Immature natural killer cell (primary cell): ENCODE measurements at regions not wholly inside any gene's neighbourhood (a gene's known extent, or its start where the extent isn't known, plus 50 kb on each side); places are given as distances from the start of the nearest gene placed in this dataset.
"Not testable (repeated sequence)": the region's sequence is repeated elsewhere in the genome, so short reads cannot be mapped to it uniquely, and the experiment has no call there.

Experiments used
- DNase-seq, 3 donors: peaks; one replicate each; pipeline ENCODE4 v3.0.0; 2022; ENCODE audit warnings: mixed read lengths in 1 of 3
- H3K27ac Mint-ChIP-seq, 6 donors: one replicate each; pipeline ENCODE4 v1.8.0; 2020; ENCODE audit warnings: mixed read lengths in 6 of 6, mild to moderate bottlenecking in 5 of 6, inconsistent platforms in 4 of 6, moderate library complexity in 3 of 6
- H3K27me3 Mint-ChIP-seq, 3 donors: one replicate each; pipeline ENCODE4 v1.8.0; 2020 to 2021; ENCODE audit warnings: low read depth in 3 of 3, mild to moderate bottlenecking in 3 of 3, mixed read lengths in 3 of 3, moderate library complexity in 3 of 3, inconsistent platforms in 1 of 3
- H3K36me3 Mint-ChIP-seq, 3 donors: one replicate each; pipeline ENCODE4 v1.8.0; 2020; ENCODE audit warnings: mixed read lengths in 3 of 3, inconsistent platforms in 2 of 3, mild to moderate bottlenecking in 2 of 3
- H3K4me1 Mint-ChIP-seq, 2 donors: one replicate each; pipeline ENCODE4 v1.8.0; 2020; ENCODE audit warnings: inconsistent platforms in 2 of 2, mild to moderate bottlenecking in 2 of 2, mixed read lengths in 2 of 2, moderate library complexity in 1 of 2
- H3K4me3 Mint-ChIP-seq, 5 donors: one replicate each; pipeline ENCODE4 v1.8.0; 2020; ENCODE audit warnings: mild to moderate bottlenecking in 5 of 5, mixed read lengths in 5 of 5, inconsistent platforms in 3 of 5, moderate library complexity in 3 of 5
- H3K9me3 Mint-ChIP-seq, 6 donors: one replicate each; pipeline ENCODE4 v1.8.0; 2020; ENCODE audit warnings: mild to moderate bottlenecking in 6 of 6, mixed read lengths in 6 of 6, inconsistent platforms in 4 of 6, moderate library complexity in 3 of 6

DNA sequence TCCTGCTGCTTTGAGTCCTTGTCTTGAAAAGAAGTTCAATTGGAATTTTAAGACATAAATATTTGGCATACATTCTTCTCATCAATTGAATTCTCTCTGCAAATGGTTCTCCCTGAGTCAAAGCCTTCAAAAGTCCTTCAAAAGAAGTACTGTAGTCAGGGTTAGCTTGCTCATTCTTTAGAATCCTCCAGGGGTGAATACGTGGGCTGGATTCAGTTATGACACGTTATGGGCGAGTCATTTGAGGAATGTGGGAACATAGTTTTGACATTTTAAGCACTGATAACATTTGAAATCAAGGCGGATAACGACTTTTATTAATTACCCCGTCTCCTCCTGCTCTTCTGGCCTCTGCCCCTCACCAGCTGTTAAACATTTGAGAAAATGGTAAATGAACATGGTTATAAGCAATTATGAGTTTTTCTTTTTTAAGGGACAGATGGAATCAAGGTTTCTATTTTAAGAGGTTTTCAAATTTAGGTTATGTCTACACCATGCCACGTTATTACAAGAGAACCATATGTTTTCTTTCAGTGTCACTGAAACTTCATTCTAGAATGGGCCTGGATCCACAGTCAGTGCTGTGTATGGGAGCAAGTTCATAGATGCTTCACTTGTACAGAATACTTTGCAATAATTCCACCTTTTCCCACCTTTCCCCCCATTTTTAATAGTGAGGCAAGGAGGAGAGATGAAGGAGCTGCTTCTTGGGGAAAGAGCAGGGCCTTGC is 273.1 kb downstream of the TSN start:
- Mint-ChIP-seq H3K9me3 (no peaks in the 10 kb centered on the region), H3K4me3 (no peak overlapping the region), H3K4me1 (peaks cover 0 to 2% of the 10 kb centered on the region in 2 donors), H3K27me3 (peaks cover 0 to 2% (median 2%) of the 10 kb centered on the region in 3 donors), H3K27ac (no peak overlapping the region), H3K36me3 (no peaks in the 10 kb centered on the region)
- no peak for DNase-seq

GRCh38 chr2:122029456-122029855 is 274.0 kb downstream of the TSN start:
- Mint-ChIP-seq H3K9me3 (no peaks in the 10 kb centered on the region), H3K4me1 (peaks cover 0 to 2% of the 10 kb centered on the region in 2 donors)

DNA sequence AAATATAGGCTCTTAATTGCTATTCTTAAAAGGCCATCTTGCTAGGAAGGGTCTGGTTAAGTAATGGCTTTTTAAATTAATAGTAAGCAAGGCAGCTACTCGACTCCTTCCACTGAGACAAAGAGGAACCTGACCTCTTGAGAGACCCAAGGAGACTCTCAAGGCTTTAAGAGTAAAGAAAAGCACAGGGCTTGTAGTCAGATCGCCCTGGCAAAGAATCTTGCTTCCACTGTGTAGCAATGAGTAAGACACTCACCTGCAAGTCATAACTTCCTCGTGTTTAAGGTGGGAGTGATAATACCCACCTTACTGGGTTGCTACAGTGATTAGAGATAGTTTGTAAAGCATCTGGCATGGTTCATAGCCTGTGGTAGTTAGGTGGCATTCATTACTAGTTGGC is 274.5 kb downstream of the TSN start:
- Mint-ChIP-seq H3K4me1 (peaks cover 0 to 2% of the 10 kb centered on the region in 2 donors), H3K27ac (no peak overlapping the region), H3K9me3 (no peaks in the 10 kb centered on the region), H3K36me3 (no peaks in the 10 kb centered on the region), H3K27me3 (peaks cover 0 to 2% (median 2%) of the 10 kb centered on the region in 3 donors), H3K4me3 (no peak overlapping the region)
- no peak for DNase-seq

More at GRCh38 chr2:122029456-122029855, 274.0 kb downstream of the TSN start:
- DNase-seq = no peak
- Mint-ChIP-seq H3K27ac (no peak overlapping the region), H3K27me3 (peaks cover 0 to 2% (median 2%) of the 10 kb centered on the region in 3 donors), H3K36me3 (no peaks in the 10 kb centered on the region), H3K4me3 (no peak overlapping the region)

GRCh38 chr2:122031544-122032263 is 276.3 kb downstream of the TSN start:
- DNase-seq = no peak
- Mint-ChIP-seq H3K4me1 (peaks cover 0 to 2% of the 10 kb centered on the region in 2 donors), H3K27ac (peak overlapping the region in 1 of 6 donors; percentile 48), H3K36me3 (no peaks in the 10 kb centered on the region), H3K4me3 (no peak overlapping the region), H3K27me3 (peaks cover 0 to 2% (median 0%) of the 10 kb centered on the region in 3 donors), H3K9me3 (peaks cover 0 to 1% (median 0%) of the 10 kb centered on the region in 6 donors)

DNA sequence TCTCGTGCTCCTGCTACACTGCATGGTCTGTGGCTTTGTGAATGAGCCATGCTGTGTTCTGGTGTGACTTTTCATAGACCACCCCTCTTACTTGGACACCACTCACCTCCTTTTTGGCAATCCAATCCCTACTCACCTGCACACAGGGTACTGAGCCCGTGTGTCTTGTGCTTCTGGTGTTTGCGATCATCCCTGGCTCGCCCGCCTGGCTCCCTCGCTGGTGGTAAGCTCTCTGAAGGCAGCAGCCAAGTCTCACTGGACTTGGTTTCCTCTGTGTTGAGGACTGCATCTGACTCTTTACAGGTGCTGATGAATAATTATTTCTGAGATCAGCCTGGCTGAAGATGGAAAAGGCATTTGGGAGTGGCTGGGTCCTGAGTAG is 276.8 kb downstream of the TSN start:
- H3K4me1 Mint-ChIP-seq = peaks cover 0 to 2% of the 10 kb centered on the region in 2 donors
- no peak overlapping the region for H3K4me3 Mint-ChIP-seq
- no peak for DNase-seq
- no peak overlapping the region for H3K27ac Mint-ChIP-seq
- H3K9me3 Mint-ChIP-seq = peaks cover 0 to 1% (median 0%) of the 10 kb centered on the region in 6 donors
- no peaks in the 10 kb centered on the region for H3K36me3 Mint-ChIP-seq
- H3K27me3 Mint-ChIP-seq = no peaks in the 10 kb centered on the region

DNA sequence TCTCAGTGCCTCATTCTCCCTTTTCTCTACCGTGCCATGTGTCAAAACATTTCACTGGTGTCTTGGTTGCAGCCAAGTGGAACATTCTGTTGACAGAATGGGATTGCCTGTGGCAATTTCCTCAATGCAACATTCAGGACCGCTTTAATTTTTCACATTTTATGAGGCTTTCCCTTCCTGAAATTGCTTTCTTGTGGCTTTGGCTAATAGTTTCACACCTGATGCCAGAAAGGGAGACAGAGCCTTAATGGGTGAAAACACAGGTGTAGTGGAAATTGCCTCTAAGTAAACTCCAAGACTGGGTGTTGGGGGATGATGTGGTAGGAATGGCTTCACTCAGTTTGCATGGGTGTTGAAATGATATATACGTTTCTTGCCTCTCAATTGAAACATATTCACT is 278.3 kb downstream of the TSN start:
- Mint-ChIP-seq H3K9me3 (peaks cover 0 to 1% (median 0%) of the 10 kb centered on the region in 6 donors), H3K36me3 (no peaks in the 10 kb centered on the region), H3K27me3 (peaks cover 0 to 2% (median 0%) of the 10 kb centered on the region in 3 donors), H3K4me3 (no peak overlapping the region), H3K27ac (no peak overlapping the region), H3K4me1 (peaks cover 0 to 2% of the 10 kb centered on the region in 2 donors)
- DNase-seq = no peak

GRCh38 chr2:122034344-122034743 is 278.9 kb downstream of the TSN start:
- Mint-ChIP-seq H3K4me3 (no peak overlapping the region), H3K27ac (no peak overlapping the region), H3K27me3 (peaks cover 0 to 2% (median under 1%) of the 10 kb centered on the region in 3 donors), H3K9me3 (peaks cover 0 to 1% (median 0%) of the 10 kb centered on the region in 6 donors), H3K36me3 (no peaks in the 10 kb centered on the region), H3K4me1 (peaks cover 0 to 2% of the 10 kb centered on the region in 2 donors)
- DNase-seq = no peak

DNA sequence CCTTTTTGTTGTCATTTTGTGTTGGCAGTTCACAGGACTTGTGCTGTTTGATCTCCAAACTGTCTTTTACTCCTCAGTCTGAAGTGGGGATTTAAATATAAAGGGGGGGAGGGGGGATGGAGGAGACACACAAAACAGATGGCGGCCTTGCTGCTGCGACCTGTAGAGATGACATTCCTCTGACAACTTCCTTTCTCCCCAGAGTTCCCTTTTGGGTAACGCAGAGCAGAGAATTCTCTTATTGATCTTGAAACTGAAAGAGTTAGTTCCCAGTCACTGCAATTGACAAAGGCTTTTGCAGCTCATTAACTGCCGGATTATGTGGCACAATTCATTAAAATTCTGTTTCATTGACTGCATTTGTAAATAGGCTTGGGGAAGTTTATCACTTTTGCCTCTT is 279.3 kb downstream of the TSN start:
- H3K27me3 Mint-ChIP-seq = peaks cover 0 to 4% (median 2%) of the 10 kb centered on the region in 3 donors
- H3K4me3 Mint-ChIP-seq = no peak overlapping the region
- DNase-seq = no peak
- H3K36me3 Mint-ChIP-seq = no peaks in the 10 kb centered on the region
- peaks cover 0 to 2% of the 10 kb centered on the region in 2 donors for H3K4me1 Mint-ChIP-seq
- peaks cover 0 to 1% (median 0%) of the 10 kb centered on the region in 6 donors for H3K9me3 Mint-ChIP-seq
- H3K27ac Mint-ChIP-seq = no peak overlapping the region

- not testable (repeated sequence) for H3K4me1 Mint-ChIP-seq, DNase-seq, H3K36me3 Mint-ChIP-seq, H3K9me3 Mint-ChIP-seq, H3K4me3 Mint-ChIP-seq, H3K27ac Mint-ChIP-seq, H3K27me3 Mint-ChIP-seq
Measured at GRCh38 chr2:122038816-122039215, 283.4 kb downstream of the TSN start.

GRCh38 chr2:122041455-122041854 is 286.0 kb downstream of the TSN start:
- Mint-ChIP-seq H3K9me3 (peaks cover 0 to 3% (median 0%) of the 10 kb centered on the region in 6 donors), H3K4me3 (no peak overlapping the region), H3K36me3 (no peaks in the 10 kb centered on the region), H3K27me3 (peaks cover 1 to 4% (median 2%) of the 10 kb centered on the region in 3 donors), H3K27ac (no peak overlapping the region), H3K4me1 (no peaks in the 10 kb centered on the region)
- DNase-seq = no peak

DNA sequence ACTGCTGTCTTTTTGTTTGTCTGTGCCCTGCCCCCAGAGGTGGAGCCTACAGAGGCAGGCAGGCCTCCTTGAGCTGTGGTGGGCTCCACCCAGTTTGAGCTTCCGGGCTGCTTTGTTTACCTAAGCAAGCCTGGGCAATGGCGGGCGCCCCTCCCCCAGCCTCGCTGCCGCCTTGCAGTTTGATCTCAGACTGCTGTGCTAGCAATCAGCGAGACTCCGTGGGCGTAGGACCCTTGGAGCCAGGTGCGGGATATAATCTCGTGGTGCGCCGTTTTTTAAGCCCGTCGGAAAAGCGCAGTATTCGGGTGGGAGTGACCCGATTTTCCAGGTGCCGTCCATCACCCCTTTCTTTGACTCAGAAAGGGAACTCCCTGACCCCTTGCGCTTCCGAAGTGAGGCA is 296.2 kb downstream of the TSN start:
- not testable (repeated sequence) for H3K27ac Mint-ChIP-seq, H3K4me1 Mint-ChIP-seq, H3K27me3 Mint-ChIP-seq, H3K36me3 Mint-ChIP-seq, DNase-seq, H3K4me3 Mint-ChIP-seq, H3K9me3 Mint-ChIP-seq

DNA sequence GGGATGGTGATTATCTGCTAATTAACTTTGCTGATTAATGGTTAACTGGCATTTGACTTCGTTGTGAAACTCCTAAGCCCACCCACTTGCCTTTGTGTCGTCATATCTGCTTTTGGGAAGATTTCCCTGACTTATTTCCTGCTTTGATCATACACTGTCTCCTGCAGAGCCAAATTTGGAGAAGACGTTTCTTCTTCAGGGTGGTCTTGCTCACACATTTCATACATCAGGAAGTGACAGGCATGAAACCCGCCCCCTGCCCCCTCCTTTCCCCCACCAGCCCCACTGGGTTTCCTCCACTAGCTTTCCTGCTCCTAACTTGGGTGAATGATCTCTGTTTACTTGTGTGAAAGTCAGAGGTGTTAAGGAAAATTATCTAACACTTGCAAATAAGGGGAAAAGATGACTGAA is 300.1 kb downstream of the TSN start:
- H3K4me1 Mint-ChIP-seq = no peaks in the 10 kb centered on the region
- peaks cover 0 to 2% (median 0%) of the 10 kb centered on the region in 6 donors for H3K9me3 Mint-ChIP-seq
- no peak overlapping the region for H3K27ac Mint-ChIP-seq
- no peak for DNase-seq
- H3K36me3 Mint-ChIP-seq = no peaks in the 10 kb centered on the region
- H3K27me3 Mint-ChIP-seq = peaks cover 3 to 4% (median 4%) of the 10 kb centered on the region in 3 donors
- no peak overlapping the region for H3K4me3 Mint-ChIP-seq

DNA sequence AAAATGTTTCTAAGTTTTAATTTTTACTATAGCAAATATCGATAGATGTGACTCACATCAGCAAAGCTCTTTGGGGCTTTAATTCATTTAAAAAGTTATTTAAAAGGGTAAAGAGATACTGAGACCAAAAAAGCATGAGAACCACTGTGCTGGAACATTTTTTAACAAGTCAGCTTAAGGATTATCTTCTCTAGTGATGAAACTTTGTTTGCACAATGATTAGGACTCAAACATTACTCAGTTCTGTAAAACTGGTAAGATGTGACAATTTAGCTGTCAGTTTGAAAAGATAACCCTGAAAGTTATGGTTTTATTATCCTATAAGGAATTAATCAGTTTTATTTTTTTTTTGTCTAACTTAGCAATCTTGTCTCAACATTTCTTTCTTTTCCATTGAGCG is 301.4 kb downstream of the TSN start:
- Mint-ChIP-seq H3K36me3 (no peaks in the 10 kb centered on the region), H3K9me3 (peaks cover 0 to 2% (median 0%) of the 10 kb centered on the region in 6 donors), H3K4me1 (no peaks in the 10 kb centered on the region)

GRCh38 chr2:122061206-122061605 is 305.8 kb downstream of the TSN start:
- Mint-ChIP-seq H3K27ac (no peak overlapping the region), H3K4me3 (no peak overlapping the region), H3K4me1 (no peaks in the 10 kb centered on the region), H3K36me3 (no peaks in the 10 kb centered on the region), H3K27me3 (peaks cover 0 to 4% (median 3%) of the 10 kb centered on the region in 3 donors), H3K9me3 (no peaks in the 10 kb centered on the region)
- DNase-seq = no peak

More for the DNA sequence above, 301.4 kb downstream of the TSN start:
- Mint-ChIP-seq H3K27ac (no peak overlapping the region), H3K4me3 (no peak overlapping the region), H3K27me3 (peaks cover 3 to 4% (median 4%) of the 10 kb centered on the region in 3 donors)
- DNase-seq = no peak
